K562 (cell line): ENCODE measurements at regions not wholly inside any gene's neighbourhood (a gene's known extent, or its start where the extent isn't known, plus 50 kb on each side); places are given as distances from the start of the nearest gene placed in this dataset.

Source experiments
- C11orf30 ChIP-seq: fragments of 450-650 bp; IDR thresholded peaks from 2 replicates; pipeline ENCODE4 v1.6.1; 2016; ENCODE audit warnings: low read depth, mild to moderate bottlenecking
- DACH1 ChIP-seq: fragments of 450-650 bp; IDR thresholded peaks from 2 replicates; pipeline ENCODE4 v1.6.1; 2018; ENCODE audit not compliant: partially characterized antibody
- MAFG ChIP-seq: fragments of 450-650 bp; conservative IDR thresholded peaks from 2 replicates; pipeline ENCODE4 v1.6.1; 2016; ENCODE audit warnings: missing genetic modification characterization, missing compliant biosample characterization
- MIER1 ChIP-seq: fragments of 450-650 bp; IDR thresholded peaks from 2 replicates; pipeline ENCODE4 v1.6.1; 2016; ENCODE audit warnings: antibody characterized with exemption, mild to moderate bottlenecking, low read depth
- PRDM10 ChIP-seq: fragments of 450-650 bp; IDR thresholded peaks from 2 replicates; pipeline ENCODE4 v1.6.1; 2018; ENCODE audit not compliant: partially characterized antibody
- RBM17 ChIP-seq: fragments of 200-400 bp; formaldehyde crosslinking; IDR thresholded peaks from 2 replicates; pipeline ENCODE4 v1.6.1; 2017; ENCODE audit warnings: low read depth, mild to moderate bottlenecking, low read length, borderline replicate concordance
- RNF2 ChIP-seq: sonication (generic); IDR thresholded peaks from 2 replicates; pipeline ENCODE4 v1.6.1; 2016
- SP1 ChIP-seq: sonication (generic); formaldehyde crosslinking; IDR thresholded peaks from 2 replicates; pipeline ENCODE4 v1.8.1; 2022; ENCODE audit warnings: mild to moderate bottlenecking, missing genetic modification reagents
- ZBTB40 ChIP-seq, 2 experiments: fragments of 450-650 bp in 1 of 2; sonication (generic) in 1 of 2; formaldehyde crosslinking in 1 of 2; IDR thresholded peaks; 2 replicates each; pipeline versions ENCODE4 v1.7.1 to v1.9.0; 2016 to 2022; ENCODE audit warnings: inconsistent platforms in 1 of 2, mild to moderate bottlenecking in 1 of 2, missing genetic modification reagents in 1 of 2
- ZFP36 ChIP-seq: fragments of 150-350 bp; IDR thresholded peaks from 2 replicates; pipeline ENCODE4 v1.6.1; 2018; ENCODE audit warnings: low read length, low read depth; ENCODE audit not compliant: partially characterized antibody
- ZNF23 ChIP-seq: fragments of 250-450 bp; sonication (Bioruptor Pico); IDR thresholded peaks from 2 replicates; pipeline ENCODE4 v1.4.0; 2020; ENCODE audit warnings: mild to moderate bottlenecking
- ZNF592 ChIP-seq: fragments of 450-650 bp; IDR thresholded peaks from 2 replicates; pipeline ENCODE4 v1.6.1; 2017; ENCODE audit warnings: antibody characterized with exemption, mild to moderate bottlenecking

- TF ChIP-seq ZNF592 (no peak), RNF2 (no peak), ZNF23 (CRISPR knock-in tag) (no peak), RBM17 (no peak), ZFP36 (no peak), SP1 (no peak), ZBTB40 (IDR thresholded peaks at IDR 0.05) (no peak), ZBTB40 (CRISPR knock-in tag; IDR thresholded peaks at IDR 0.05) (no peak), DACH1 (no peak), C11orf30 (peak; percentile 81), MAFG (tag) (peak; percentile 50; the same call in 1 of the 2 replicates), PRDM10 (no peak), MIER1 (no peak)
These were observed 62.4 kb upstream of the TNFAIP3 start (continued) for GRCh38 chr6:137804637-137805036.
